ENCODE measurements at regions not wholly inside any gene's neighbourhood (a gene's known extent, or its start where the extent isn't known, plus 50 kb on each side); places are given as distances from the start of the nearest gene placed in this dataset.

- H3K27ac ChIP-seq: no peak overlapping the region
- no peaks in the 10 kb centered on the region for H3K36me3 ChIP-seq
- no peak for TF ChIP-seq Cebpa-rat (IDR thresholded peaks at IDR 0.05)
- H3K9me3 ChIP-seq: no peaks in the 10 kb centered on the region
- no peaks in the 10 kb centered on the region for H4K20me1 ChIP-seq
- H3K4me3 ChIP-seq: peak overlapping the region; percentile 70
- H3K27me3 ChIP-seq: peaks cover 21% of the 10 kb centered on the region; the same call in 1 of the 2 replicates
- H3K4me1 ChIP-seq: peaks cover 28% of the 10 kb centered on the region
- H3K4me2 ChIP-seq: peak overlapping the region; percentile 100
- H3K9ac ChIP-seq: no peak overlapping the region
Measured at GRCh38 chr19:33906578-33907335, 110.1 kb downstream of the KCTD15 start.

DNA sequence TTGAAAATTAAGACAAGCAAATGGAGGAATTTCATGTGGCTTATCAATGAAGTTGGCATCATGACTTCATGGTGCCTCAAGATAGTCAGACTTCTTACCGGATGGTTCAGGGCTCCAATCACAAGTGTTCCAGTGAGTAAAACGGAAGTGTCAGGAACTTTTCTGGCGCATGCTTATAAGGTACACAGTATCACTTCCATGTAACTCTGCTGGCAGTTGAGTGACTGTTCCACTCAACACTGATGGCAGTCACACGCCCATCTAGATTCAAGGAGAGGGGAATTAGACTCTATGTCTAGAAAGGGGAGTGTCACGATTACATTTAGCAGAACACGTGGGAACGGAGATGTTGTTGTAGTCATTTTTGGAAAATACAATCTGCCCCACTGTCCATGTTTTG is 114.3 kb downstream of the KCTD15 start:
- Histone ChIP-seq H3K27me3 (peaks cover 13% of the 10 kb centered on the region; the same call in 1 of the 2 replicates), H3K27ac (no peak overlapping the region), H3K36me3 (no peaks in the 10 kb centered on the region), H4K20me1 (no peaks in the 10 kb centered on the region), H3K4me3 (no peak overlapping the region), H3K4me1 (peaks cover 13% of the 10 kb centered on the region), H3K9me3 (no peaks in the 10 kb centered on the region), H3K9ac (no peak overlapping the region), H3K4me2 (no peak overlapping the region)
- TF ChIP-seq Cebpa-rat (IDR thresholded peaks at IDR 0.05): no peak

- Histone ChIP-seq H3K9me3 (no peaks in the 10 kb centered on the region), H3K9ac (no peak overlapping the region)
Measured at GRCh38 chr19:33914599-33914998, 117.9 kb downstream of the KCTD15 start.

GRCh38 chr19:33916792-33917191 is 120.1 kb downstream of the KCTD15 start:
- Histone ChIP-seq H3K36me3 (no peaks in the 10 kb centered on the region), H3K9ac (no peak overlapping the region), H3K27me3 (no peaks in the 10 kb centered on the region), H3K9me3 (no peaks in the 10 kb centered on the region), H3K4me1 (0 out of 2 replicates have a peak, but pooled peaks cover 5% of the 10 kb centered on the region), H3K4me3 (no peak overlapping the region), H4K20me1 (no peaks in the 10 kb centered on the region), H3K4me2 (no peak overlapping the region), H3K27ac (no peak overlapping the region)
- no peak for TF ChIP-seq Cebpa-rat (IDR thresholded peaks at IDR 0.05)

More at GRCh38 chr19:33914599-33914998, 117.9 kb downstream of the KCTD15 start:
- Histone ChIP-seq H3K27ac (no peak overlapping the region), H3K4me2 (no peak overlapping the region), H3K4me3 (no peak overlapping the region), H3K36me3 (no peaks in the 10 kb centered on the region), H4K20me1 (no peaks in the 10 kb centered on the region), H3K27me3 (no peaks in the 10 kb centered on the region), H3K4me1 (0 out of 2 replicates have a peak, but pooled peaks cover 5% of the 10 kb centered on the region)
- TF ChIP-seq Cebpa-rat (IDR thresholded peaks at IDR 0.05): no peak

DNA sequence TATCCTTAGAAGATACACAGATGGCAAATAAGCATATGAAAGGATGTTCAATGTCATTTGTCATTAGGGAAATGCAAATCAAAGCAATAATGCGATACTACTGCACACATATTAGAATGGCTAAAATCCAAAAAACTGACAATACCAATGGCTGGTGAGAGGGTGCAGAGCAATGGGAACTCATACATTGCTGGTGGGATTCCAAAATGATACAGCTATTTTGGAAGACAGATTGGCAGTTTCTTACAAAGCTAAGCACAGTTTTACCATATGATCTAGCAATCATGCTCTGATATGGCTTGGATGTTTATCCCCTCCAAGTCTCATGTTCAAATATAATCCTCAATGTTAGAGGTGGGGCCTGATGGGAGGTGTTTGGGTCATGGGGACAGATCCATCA is 122.6 kb downstream of the KCTD15 start:
- no peaks in the 10 kb centered on the region for H3K27me3 ChIP-seq
- H3K9ac ChIP-seq: no peak overlapping the region
- H3K9me3 ChIP-seq: no peaks in the 10 kb centered on the region
- TF ChIP-seq Cebpa-rat (IDR thresholded peaks at IDR 0.05): no peak
- H3K4me2 ChIP-seq: no peak overlapping the region
- H3K27ac ChIP-seq: no peak overlapping the region
- H3K4me3 ChIP-seq: no peak overlapping the region
- no peaks in the 10 kb centered on the region for H4K20me1 ChIP-seq
- H3K4me1 ChIP-seq: no peaks in the 10 kb centered on the region
- no peaks in the 10 kb centered on the region for H3K36me3 ChIP-seq

DNA sequence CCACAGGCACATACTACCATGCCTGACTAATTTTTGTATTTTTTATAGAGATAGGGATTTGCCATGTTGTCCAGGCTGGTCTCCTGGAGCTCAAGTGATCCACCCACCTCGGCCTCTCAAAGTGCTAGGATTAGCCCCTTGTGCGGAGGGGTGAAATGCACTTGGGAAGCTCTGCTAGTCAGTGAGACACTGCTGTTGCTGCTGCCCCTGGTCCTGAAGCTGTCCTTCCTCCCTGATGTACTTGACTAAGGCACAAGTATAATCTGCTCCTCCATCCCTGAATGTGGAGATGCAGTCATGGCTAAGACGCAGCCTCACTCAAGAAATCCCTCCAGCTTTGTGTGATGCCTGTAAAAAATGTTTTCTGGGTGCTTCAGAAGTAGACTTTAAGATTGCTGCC is 124.5 kb downstream of the KCTD15 start:
- Histone ChIP-seq H3K4me2 (no peak overlapping the region), H3K27me3 (no peaks in the 10 kb centered on the region), H3K27ac (no peak overlapping the region), H4K20me1 (no peaks in the 10 kb centered on the region), H3K36me3 (no peaks in the 10 kb centered on the region), H3K9me3 (no peaks in the 10 kb centered on the region), H3K9ac (no peak overlapping the region), H3K4me3 (no peak overlapping the region), H3K4me1 (no peaks in the 10 kb centered on the region)
- no peak for TF ChIP-seq Cebpa-rat (IDR thresholded peaks at IDR 0.05)

DNA sequence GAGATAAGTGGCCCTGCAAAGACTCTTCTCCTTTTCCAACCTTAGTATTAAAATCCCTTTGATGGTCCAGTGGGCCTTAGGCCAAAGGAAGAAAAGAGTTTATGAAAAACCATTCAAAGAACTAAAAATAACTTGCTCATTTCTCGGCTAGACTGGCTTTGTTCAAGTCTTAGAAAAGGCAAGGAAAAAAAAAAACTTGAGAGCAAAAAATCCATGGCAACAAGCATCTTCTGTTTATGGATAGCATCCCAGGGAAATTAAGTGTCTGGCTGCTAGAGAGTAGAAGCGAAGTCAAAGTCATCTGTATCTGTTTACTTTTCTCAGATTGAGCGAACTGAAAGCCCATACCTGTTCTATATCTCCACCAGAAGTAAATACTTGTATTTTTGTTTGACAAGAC is 129.6 kb downstream of the KCTD15 start:
- H3K4me3 ChIP-seq: no peak overlapping the region
- no peak overlapping the region for H3K27ac ChIP-seq
- H3K9ac ChIP-seq: no peak overlapping the region
- TF ChIP-seq Cebpa-rat (IDR thresholded peaks at IDR 0.05): no peak
- no peak overlapping the region for H3K4me2 ChIP-seq
- no peaks in the 10 kb centered on the region for H3K36me3 ChIP-seq
- H3K9me3 ChIP-seq: no peaks in the 10 kb centered on the region
- H4K20me1 ChIP-seq: no peaks in the 10 kb centered on the region
- H3K27me3 ChIP-seq: no peaks in the 10 kb centered on the region
- H3K4me1 ChIP-seq: no peaks in the 10 kb centered on the region

DNA sequence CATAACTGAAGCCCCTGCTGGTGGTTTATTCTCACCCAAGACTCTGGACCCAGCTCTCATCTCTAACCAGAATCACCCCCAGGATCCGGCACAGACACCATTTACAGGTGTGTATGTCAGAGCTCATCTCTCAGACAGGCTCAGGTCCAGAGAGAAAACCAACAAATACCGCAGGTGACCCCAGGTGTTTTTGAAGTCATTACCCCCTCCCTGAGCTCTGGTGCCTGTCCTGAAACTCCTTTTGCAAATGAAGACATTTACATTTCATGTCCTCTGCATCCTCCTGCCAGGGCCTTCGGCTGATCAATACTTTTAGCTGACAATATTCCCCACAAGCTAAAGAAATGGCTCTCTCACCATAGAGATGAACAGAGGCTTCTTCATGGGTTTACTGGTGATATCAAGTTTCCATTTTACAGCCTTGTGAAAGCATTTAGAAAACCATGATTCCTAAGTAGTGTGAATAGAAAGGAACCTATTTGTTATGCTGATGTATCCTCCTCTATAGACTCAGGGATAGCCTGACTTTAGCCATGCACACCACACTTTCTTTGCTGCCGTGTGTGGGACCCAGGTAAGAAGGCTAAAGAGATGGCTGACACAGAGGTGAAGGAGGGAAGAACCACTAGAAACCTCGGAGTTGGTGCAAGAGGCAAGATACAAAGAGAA is 131.3 kb downstream of the KCTD15 start:
- H3K9me3 ChIP-seq: no peaks in the 10 kb centered on the region
- no peak for TF ChIP-seq Cebpa-rat (IDR thresholded peaks at IDR 0.05)
- no peak overlapping the region for H3K4me3 ChIP-seq
- no peak overlapping the region for H3K4me2 ChIP-seq
- no peaks in the 10 kb centered on the region for H4K20me1 ChIP-seq
- no peak overlapping the region for H3K27ac ChIP-seq
- no peaks in the 10 kb centered on the region for H3K36me3 ChIP-seq
- H3K9ac ChIP-seq: no peak overlapping the region
- H3K27me3 ChIP-seq: no peaks in the 10 kb centered on the region
- H3K4me1 ChIP-seq: no peaks in the 10 kb centered on the region

- Histone ChIP-seq H3K27me3 (no peaks in the 10 kb centered on the region), H3K9ac (no peak overlapping the region), H4K20me1 (no peaks in the 10 kb centered on the region), H3K9me3 (no peaks in the 10 kb centered on the region; the same call in 1 of the 2 replicates), H3K36me3 (no peaks in the 10 kb centered on the region), H3K4me2 (no peak overlapping the region), H3K4me1 (no peaks in the 10 kb centered on the region), H3K27ac (no peak overlapping the region), H3K4me3 (no peak overlapping the region)
- TF ChIP-seq Cebpa-rat (IDR thresholded peaks at IDR 0.05): no peak
Measured at GRCh38 chr19:33928458-33928950, 131.8 kb downstream of the KCTD15 start.

DNA sequence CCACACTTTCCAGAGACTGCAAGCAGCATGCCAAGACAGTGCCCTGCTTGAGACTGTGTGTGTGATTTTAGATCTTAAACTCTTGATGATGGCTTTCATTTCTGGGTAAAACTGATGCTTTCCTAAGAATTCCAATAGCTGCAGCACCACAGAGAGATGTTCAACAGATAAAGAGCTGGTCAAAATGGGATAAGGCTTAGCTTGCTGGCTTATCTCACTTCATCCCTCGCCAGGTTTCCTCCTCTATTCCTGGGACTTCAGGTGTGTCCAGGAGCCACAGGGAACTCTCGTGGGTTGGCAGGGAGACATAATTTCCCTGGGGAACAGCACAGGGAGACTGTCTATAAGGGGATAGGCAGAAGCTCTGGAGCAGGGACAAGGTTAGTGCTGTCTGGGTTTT is 137.3 kb downstream of the KCTD15 start:
- no peak for TF ChIP-seq Cebpa-rat (IDR thresholded peaks at IDR 0.05)
- no peak overlapping the region for H3K4me2 ChIP-seq
- H3K4me3 ChIP-seq: no peak overlapping the region

More for the DNA sequence above, 137.3 kb downstream of the KCTD15 start:
- peaks cover 14% of the 10 kb centered on the region for H3K9me3 ChIP-seq
- no peaks in the 10 kb centered on the region for H3K4me1 ChIP-seq
- H3K36me3 ChIP-seq: no peaks in the 10 kb centered on the region
- H3K9ac ChIP-seq: no peak overlapping the region
- no peaks in the 10 kb centered on the region for H4K20me1 ChIP-seq
- H3K27me3 ChIP-seq: no peaks in the 10 kb centered on the region; the same call in 1 of the 2 replicates
- H3K27ac ChIP-seq: no peak overlapping the region

Data from BLaER1 (cell line).